ENCODE measurements at regions not wholly inside any gene's neighbourhood (a gene's known extent, or its start where the extent isn't known, plus 50 kb on each side); places are given as distances from the start of the nearest gene placed in this dataset.

DNA sequence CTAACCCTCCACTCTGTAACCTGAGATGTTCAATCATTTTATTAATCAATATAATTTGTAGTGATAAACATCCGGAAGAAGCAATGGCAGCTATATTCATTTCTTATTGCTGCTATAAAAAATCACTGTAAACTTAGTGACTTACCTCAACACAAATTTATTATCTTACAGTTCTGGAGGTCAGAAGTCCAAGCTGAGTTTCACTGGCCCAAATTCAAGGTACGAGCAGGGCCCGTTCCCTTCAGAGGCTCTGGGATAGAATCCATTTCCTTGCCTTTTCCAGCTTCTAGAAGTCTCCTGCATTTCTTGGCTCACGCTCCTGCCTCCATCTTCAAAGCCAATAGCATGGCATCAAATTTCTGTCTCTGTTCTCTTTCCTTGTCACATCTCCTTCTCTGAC is 279.5 kb upstream of the SP8 start:
- Histone ChIP-seq H3K4me2 (replicated peaks; ENCODE audit: extremely low read depth, low read length, poor library complexity, severe bottlenecking) (no peak overlapping the region), H4K20me1 (ENCODE audit: insufficient read depth, low read length) (no peaks in the 10 kb centered on the region), H3K36me3 (replicated peaks in 1 of 2; ENCODE audit: control insufficient read depth in 1 of 2, insufficient read depth in 2 of 2, low read length in 2 of 2) (no peaks in the 10 kb centered on the region), H3K27ac (ENCODE audit: low read depth in 1 of 2, low read length in 2 of 2) (no peak overlapping the region), H2AFZ (ENCODE audit: insufficient read depth, low read depth, low read length, poor library complexity, severe bottlenecking) (no peak overlapping the region), H3K79me2 (ENCODE audit: insufficient read depth, low read length) (no peaks in the 10 kb centered on the region), H3K27me3 (ENCODE audit: control insufficient read depth in 2 of 2, insufficient read depth in 2 of 2, low read length in 2 of 2) (no peaks in the 10 kb centered on the region), H3K9me3 (replicated peaks in 1 of 2; ENCODE audit: control insufficient read depth in 1 of 2, insufficient read depth in 1 of 2, low read length in 2 of 2) (peaks cover 0 to 1% of the 10 kb centered on the region in 2 donors), H3K4me3 (replicated peaks in 1 of 3; ENCODE audit: low read depth in 2 of 3, low read length in 3 of 3) (no peak overlapping the region), H3K4me1 (ENCODE audit: control insufficient read depth in 1 of 2, insufficient read depth in 2 of 2, low read length in 2 of 2) (no peaks in the 10 kb centered on the region), H3K9ac (ENCODE audit: insufficient read depth, low read length, poor library complexity, severe bottlenecking) (no peak overlapping the region)
- H3K4me3 Mint-ChIP-seq = no peak overlapping the region
- H3K27ac Mint-ChIP-seq = no peak overlapping the region
- H3K9me3 Mint-ChIP-seq = peaks cover 0 to 14% (median 0%) of the 10 kb centered on the region in 7 donors
- intact Hi-C loops (cut with micrococcal nuclease) = no loop called here
- no peaks in the 10 kb centered on the region for H3K4me1 Mint-ChIP-seq
- H3K36me3 Mint-ChIP-seq = no peaks in the 10 kb centered on the region
- no peaks in the 10 kb centered on the region for H3K27me3 Mint-ChIP-seq (ENCODE audit: low read depth in 3 of 3)
- WGBS (ENCODE audit: insufficient coverage) = 100% methylated on average over 3 of the region's 4 CpGs
- TF ChIP-seq, protein P1, sequence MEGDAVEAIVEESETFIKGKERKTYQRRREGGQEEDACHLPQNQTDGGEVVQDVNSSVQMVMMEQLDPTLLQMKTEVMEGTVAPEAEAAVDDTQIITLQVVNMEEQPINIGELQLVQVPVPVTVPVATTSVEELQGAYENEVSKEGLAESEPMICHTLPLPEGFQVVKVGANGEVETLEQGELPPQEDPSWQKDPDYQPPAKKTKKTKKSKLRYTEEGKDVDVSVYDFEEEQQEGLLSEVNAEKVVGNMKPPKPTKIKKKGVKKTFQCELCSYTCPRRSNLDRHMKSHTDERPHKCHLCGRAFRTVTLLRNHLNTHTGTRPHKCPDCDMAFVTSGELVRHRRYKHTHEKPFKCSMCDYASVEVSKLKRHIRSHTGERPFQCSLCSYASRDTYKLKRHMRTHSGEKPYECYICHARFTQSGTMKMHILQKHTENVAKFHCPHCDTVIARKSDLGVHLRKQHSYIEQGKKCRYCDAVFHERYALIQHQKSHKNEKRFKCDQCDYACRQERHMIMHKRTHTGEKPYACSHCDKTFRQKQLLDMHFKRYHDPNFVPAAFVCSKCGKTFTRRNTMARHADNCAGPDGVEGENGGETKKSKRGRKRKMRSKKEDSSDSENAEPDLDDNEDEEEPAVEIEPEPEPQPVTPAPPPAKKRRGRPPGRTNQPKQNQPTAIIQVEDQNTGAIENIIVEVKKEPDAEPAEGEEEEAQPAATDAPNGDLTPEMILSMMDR (IDR thresholded peaks at IDR 0.05) = no peak
- DNase-seq = no peak

DNA sequence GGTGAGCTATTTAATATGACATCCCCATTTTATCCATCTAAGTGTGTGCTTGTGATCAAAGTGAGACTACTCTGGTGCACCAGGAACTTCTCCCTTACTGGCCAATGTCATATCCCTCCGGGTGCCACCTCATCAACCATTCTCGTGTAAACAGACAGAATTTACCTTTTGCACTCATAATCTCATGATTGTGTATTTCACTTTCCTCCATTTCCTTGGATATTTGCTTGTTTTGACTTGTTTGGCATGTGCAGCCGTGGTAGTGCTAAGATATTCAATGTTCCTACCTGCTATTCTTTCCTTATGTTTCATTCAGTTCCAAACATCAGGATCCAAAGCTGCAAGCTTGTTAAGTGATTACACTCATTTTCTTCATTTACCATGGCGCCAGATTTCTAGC is 280.5 kb upstream of the SP8 start:
- no peak overlapping the region for H3K4me2 ChIP-seq (replicated peaks; ENCODE audit: extremely low read depth, low read length, poor library complexity, severe bottlenecking)
- H3K79me2 ChIP-seq (ENCODE audit: insufficient read depth, low read length) = no peaks in the 10 kb centered on the region
- H3K27me3 ChIP-seq (ENCODE audit: control insufficient read depth in 2 of 2, insufficient read depth in 2 of 2, low read length in 2 of 2) = no peaks in the 10 kb centered on the region
- no peak overlapping the region for H3K4me3 ChIP-seq (replicated peaks in 1 of 3; ENCODE audit: low read depth in 2 of 3, low read length in 3 of 3)
- Mint-ChIP-seq H3K9me3 (peaks cover 0 to 14% (median 0%) of the 10 kb centered on the region in 7 donors), H3K27me3 (ENCODE audit: low read depth in 3 of 3) (no peaks in the 10 kb centered on the region), H3K27ac (no peak overlapping the region), H3K4me3 (no peak overlapping the region), H3K4me1 (no peaks in the 10 kb centered on the region), H3K36me3 (no peaks in the 10 kb centered on the region)
- intact Hi-C loops (cut with micrococcal nuclease) = no loop called here
- no peaks in the 10 kb centered on the region for H4K20me1 ChIP-seq (ENCODE audit: insufficient read depth, low read length)
- H2AFZ ChIP-seq (ENCODE audit: insufficient read depth, low read depth, low read length, poor library complexity, severe bottlenecking) = no peak overlapping the region
- no peaks in the 10 kb centered on the region for H3K4me1 ChIP-seq (ENCODE audit: control insufficient read depth in 1 of 2, insufficient read depth in 2 of 2, low read length in 2 of 2)
- H3K36me3 ChIP-seq (replicated peaks in 1 of 2; ENCODE audit: control insufficient read depth in 1 of 2, insufficient read depth in 2 of 2, low read length in 2 of 2) = no peaks in the 10 kb centered on the region
- H3K9ac ChIP-seq (ENCODE audit: insufficient read depth, low read length, poor library complexity, severe bottlenecking) = no peak overlapping the region
- H3K27ac ChIP-seq (ENCODE audit: low read depth in 1 of 2, low read length in 2 of 2) = no peak overlapping the region
- H3K9me3 ChIP-seq (replicated peaks in 1 of 2; ENCODE audit: control insufficient read depth in 1 of 2, insufficient read depth in 1 of 2, low read length in 2 of 2) = no peaks in the 10 kb centered on the region
- TF ChIP-seq, protein P1 (IDR thresholded peaks at IDR 0.05) = no peak
- no peak for DNase-seq
- no CpG with 5 or more reads among the region's 4 CpGs for WGBS (ENCODE audit: insufficient coverage)

All from CD14-positive monocyte (primary cell).